Keratinocyte (primary cell): ENCODE measurements at regions not wholly inside any gene's neighbourhood (a gene's known extent, or its start where the extent isn't known, plus 50 kb on each side); places are given as distances from the start of the nearest gene placed in this dataset.

Source experiments
- DNase-seq: peaks from one replicate; pipeline ENCODE4 v3.0.0-alpha.2; 2011; ENCODE audit warnings: low read depth, missing footprints, low spot score
- FAIRE-seq: peaks from 2 replicates; lab custom pipeline; 2011; peaks lifted over from hg19 to GRCh38; lab: Jason Lieb, UNC
- H2AFZ ChIP-seq: 2 replicates; pipeline ENCODE4 v1.6.0; 2012; ENCODE audit warnings: low read length, control low read depth, inconsistent platforms; ENCODE audit not compliant: control insufficient read depth
- H3K27ac ChIP-seq: 2 replicates; pipeline ENCODE4 v1.5.1; 2011; ENCODE audit warnings: low read length; ENCODE audit not compliant: control insufficient read depth, insufficient read depth
- H3K27me3 ChIP-seq: 3 replicates; pipeline ENCODE4 v1.6.0; 2011; ENCODE audit warnings: low read length; ENCODE audit not compliant: control insufficient read depth, insufficient read depth; ENCODE audit errors: extremely low read depth
- H3K36me3 ChIP-seq, 2 experiments: 2 replicates in 1 of 2; 3 replicates in 1 of 2; pipeline ENCODE4 v1.5.1; 2011; ENCODE audit warnings: low read length in 2 of 2, mild to moderate bottlenecking in 1 of 2; ENCODE audit not compliant: control insufficient read depth in 2 of 2, insufficient read depth in 2 of 2; ENCODE audit errors: extremely low read depth in 1 of 2
- H3K4me1 ChIP-seq: 3 replicates; pipeline ENCODE4 v1.5.1; 2011; ENCODE audit warnings: low read length; ENCODE audit not compliant: control insufficient read depth, insufficient read depth; ENCODE audit errors: extremely low read depth
- H3K4me2 ChIP-seq: 3 replicates; pipeline ENCODE4 v1.6.0; 2011; ENCODE audit warnings: low read depth, low read length; ENCODE audit not compliant: control insufficient read depth, insufficient read depth; ENCODE audit errors: extremely low read depth
- H3K4me3 ChIP-seq, 3 experiments: fragments of 200-600 bp in 1 of 3; sonication (generic) in 1 of 3; 2 replicates in 2 of 3; 3 replicates in 1 of 3; pipeline ENCODE4 v1.5.1; 2011 to 2016; ENCODE audit warnings: low read length in 3 of 3, mild to moderate bottlenecking in 3 of 3, control low read depth in 2 of 3, inconsistent platforms in 1 of 3, low read depth in 1 of 3, mixed read lengths in 1 of 3, mixed run types in 1 of 3, moderate library complexity in 1 of 3; ENCODE audit not compliant: control insufficient read depth in 2 of 3, insufficient read depth in 2 of 3; ENCODE audit errors: extremely low read depth in 1 of 3
- H3K79me2 ChIP-seq: 2 replicates; pipeline ENCODE4 v1.6.0; 2012; ENCODE audit warnings: low read length; ENCODE audit not compliant: control insufficient read depth, insufficient read depth
- H3K9ac ChIP-seq: 3 replicates; pipeline ENCODE4 v1.6.0; 2011; ENCODE audit warnings: low read length; ENCODE audit not compliant: control insufficient read depth, insufficient read depth; ENCODE audit errors: extremely low read depth
- H3K9me1 ChIP-seq: 3 replicates; pipeline ENCODE4 v1.6.0; 2011; ENCODE audit warnings: low read length; ENCODE audit not compliant: control insufficient read depth, insufficient read depth; ENCODE audit errors: extremely low read depth
- H3K9me3 ChIP-seq: 2 replicates; pipeline ENCODE4 v1.5.1; 2012; ENCODE audit warnings: low read depth, low read length; ENCODE audit not compliant: control insufficient read depth
- H4K20me1 ChIP-seq: 3 replicates; pipeline ENCODE4 v1.6.0; 2011; ENCODE audit warnings: low read length; ENCODE audit not compliant: control insufficient read depth, insufficient read depth; ENCODE audit errors: extremely low read depth
- EZH2 ChIP-seq: IDR thresholded peaks from one replicate; pipeline ENCODE4 v1.6.1; 2012; ENCODE audit warnings: inconsistent platforms, mild to moderate bottlenecking, low read length, moderate library complexity
- dilution Hi-C: fragments of 300-500 bp; cut with MboI; formaldehyde crosslinking; loops from one replicate; pipeline ENCODE4 v1.7.0; 2020; ENCODE audit warnings: low sequenced_read_pairs; ENCODE audit not compliant: extremely low pct_ligation_motif_present
- TF ChIP-seq, protein P1 (sequence below), 3 experiments: IDR thresholded peaks in 1 of 3; conservative IDR thresholded peaks in 1 of 3; optimal IDR thresholded peaks in 1 of 3; 2 replicates in 2 of 3; 3 replicates in 1 of 3; pipeline versions ENCODE3 to v1.5.1; 2011; ENCODE audit warnings: low read length in 3 of 3, mild to moderate bottlenecking in 3 of 3, moderate library complexity in 2 of 3, control low read depth in 1 of 3, inconsistent platforms in 1 of 3; ENCODE audit not compliant: insufficient read depth in 2 of 3; ENCODE audit errors: extremely low read depth in 1 of 3

- no peak overlapping the region for H3K27ac ChIP-seq
- H3K4me3 ChIP-seq = no peak overlapping the region
- no peaks in the 10 kb centered on the region for H3K9me1 ChIP-seq
- H3K79me2 ChIP-seq = no peaks in the 10 kb centered on the region
- no peaks in the 10 kb centered on the region for H3K27me3 ChIP-seq
- DNase-seq = no peak
- no peak overlapping the region for H3K9ac ChIP-seq
- no peaks in the 10 kb centered on the region for H4K20me1 ChIP-seq
- dilution Hi-C loops = no loop called here
- H3K9me3 ChIP-seq = peaks cover 1% of the 10 kb centered on the region
- peaks cover 18% of the 10 kb centered on the region for H3K4me1 ChIP-seq
- no peak for TF ChIP-seq EZH2
- TF ChIP-seq, protein P1, sequence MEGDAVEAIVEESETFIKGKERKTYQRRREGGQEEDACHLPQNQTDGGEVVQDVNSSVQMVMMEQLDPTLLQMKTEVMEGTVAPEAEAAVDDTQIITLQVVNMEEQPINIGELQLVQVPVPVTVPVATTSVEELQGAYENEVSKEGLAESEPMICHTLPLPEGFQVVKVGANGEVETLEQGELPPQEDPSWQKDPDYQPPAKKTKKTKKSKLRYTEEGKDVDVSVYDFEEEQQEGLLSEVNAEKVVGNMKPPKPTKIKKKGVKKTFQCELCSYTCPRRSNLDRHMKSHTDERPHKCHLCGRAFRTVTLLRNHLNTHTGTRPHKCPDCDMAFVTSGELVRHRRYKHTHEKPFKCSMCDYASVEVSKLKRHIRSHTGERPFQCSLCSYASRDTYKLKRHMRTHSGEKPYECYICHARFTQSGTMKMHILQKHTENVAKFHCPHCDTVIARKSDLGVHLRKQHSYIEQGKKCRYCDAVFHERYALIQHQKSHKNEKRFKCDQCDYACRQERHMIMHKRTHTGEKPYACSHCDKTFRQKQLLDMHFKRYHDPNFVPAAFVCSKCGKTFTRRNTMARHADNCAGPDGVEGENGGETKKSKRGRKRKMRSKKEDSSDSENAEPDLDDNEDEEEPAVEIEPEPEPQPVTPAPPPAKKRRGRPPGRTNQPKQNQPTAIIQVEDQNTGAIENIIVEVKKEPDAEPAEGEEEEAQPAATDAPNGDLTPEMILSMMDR (optimal IDR thresholded peaks at IDR 0.05 in 1 of 3, IDR thresholded peaks at IDR 0.05 in 1 of 3, conservative IDR thresholded peaks at IDR 0.05 in 1 of 3; ENCODE audit: extremely low read depth in 1 of 3, insufficient read depth in 2 of 3, low read length in 3 of 3) = no peak
- H3K36me3 ChIP-seq = no peaks in the 10 kb centered on the region
- H3K4me2 ChIP-seq = no peak overlapping the region
- FAIRE-seq = no peak
- H2AFZ ChIP-seq = no peak overlapping the region
Measured at GRCh38 chr16:87210894-87211293, 106.3 kb downstream of the C16orf95 start.

DNA sequence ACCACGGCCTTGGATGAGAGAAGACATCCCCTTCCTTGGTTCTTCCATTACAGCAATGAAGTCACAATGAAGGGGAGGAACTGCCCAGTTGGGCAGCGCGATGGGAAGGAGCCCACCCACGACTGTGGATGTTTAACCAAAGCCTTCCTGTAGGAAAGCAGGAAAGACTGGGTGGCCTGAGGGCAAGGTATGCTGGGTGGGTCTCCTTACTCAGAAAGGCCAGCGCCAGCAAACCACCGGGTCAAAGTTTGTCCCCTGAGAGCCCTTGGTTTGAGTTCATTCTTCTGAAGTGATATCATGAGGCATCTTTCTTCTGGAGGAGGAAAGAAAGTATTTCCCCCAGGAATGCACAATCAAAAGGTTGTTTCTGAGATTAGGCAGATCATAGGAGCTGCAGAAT is 105.2 kb downstream of the C16orf95 start:
- Histone ChIP-seq H4K20me1 (no peaks in the 10 kb centered on the region), H3K4me3 (no peak overlapping the region), H3K4me2 (no peak overlapping the region), H3K27ac (no peak overlapping the region), H3K9me3 (peaks cover 1% of the 10 kb centered on the region), H2AFZ (no peak overlapping the region), H3K9ac (no peak overlapping the region), H3K79me2 (no peaks in the 10 kb centered on the region), H3K4me1 (peaks cover 13% of the 10 kb centered on the region), H3K36me3 (no peaks in the 10 kb centered on the region), H3K9me1 (no peaks in the 10 kb centered on the region), H3K27me3 (no peaks in the 10 kb centered on the region)
- dilution Hi-C loops = no loop called here
- no peak for DNase-seq
- TF ChIP-seq, protein P1 (optimal IDR thresholded peaks at IDR 0.05 in 1 of 3, IDR thresholded peaks at IDR 0.05 in 1 of 3, conservative IDR thresholded peaks at IDR 0.05 in 1 of 3; ENCODE audit: extremely low read depth in 1 of 3, insufficient read depth in 2 of 3, low read length in 3 of 3) = no peak
- no peak for TF ChIP-seq EZH2
- FAIRE-seq = no peak
